ENCODE measurements at regions not wholly inside any gene's neighbourhood (a gene's known extent, or its start where the extent isn't known, plus 50 kb on each side); places are given as distances from the start of the nearest gene placed in this dataset.

DNA sequence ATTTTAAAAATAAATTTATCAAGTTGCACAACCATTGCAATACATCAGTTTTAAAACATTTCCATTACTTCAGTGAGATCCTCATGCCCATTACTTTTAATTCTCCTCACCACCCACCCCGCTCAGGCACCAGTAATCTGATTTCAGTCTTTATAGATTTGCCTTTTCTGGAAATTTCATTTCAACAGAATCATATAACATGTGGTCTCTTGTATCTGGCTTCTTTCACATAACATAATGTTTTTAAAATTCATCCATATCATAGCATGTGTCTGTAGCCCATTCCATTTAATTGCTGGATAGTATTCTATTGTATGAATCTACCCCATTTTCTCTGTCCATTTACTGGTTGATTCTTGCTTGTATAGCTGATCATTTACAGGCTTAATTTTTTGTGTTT is 110.3 kb upstream of the TMEM108 start:
- TF ChIP-seq, protein P1, sequence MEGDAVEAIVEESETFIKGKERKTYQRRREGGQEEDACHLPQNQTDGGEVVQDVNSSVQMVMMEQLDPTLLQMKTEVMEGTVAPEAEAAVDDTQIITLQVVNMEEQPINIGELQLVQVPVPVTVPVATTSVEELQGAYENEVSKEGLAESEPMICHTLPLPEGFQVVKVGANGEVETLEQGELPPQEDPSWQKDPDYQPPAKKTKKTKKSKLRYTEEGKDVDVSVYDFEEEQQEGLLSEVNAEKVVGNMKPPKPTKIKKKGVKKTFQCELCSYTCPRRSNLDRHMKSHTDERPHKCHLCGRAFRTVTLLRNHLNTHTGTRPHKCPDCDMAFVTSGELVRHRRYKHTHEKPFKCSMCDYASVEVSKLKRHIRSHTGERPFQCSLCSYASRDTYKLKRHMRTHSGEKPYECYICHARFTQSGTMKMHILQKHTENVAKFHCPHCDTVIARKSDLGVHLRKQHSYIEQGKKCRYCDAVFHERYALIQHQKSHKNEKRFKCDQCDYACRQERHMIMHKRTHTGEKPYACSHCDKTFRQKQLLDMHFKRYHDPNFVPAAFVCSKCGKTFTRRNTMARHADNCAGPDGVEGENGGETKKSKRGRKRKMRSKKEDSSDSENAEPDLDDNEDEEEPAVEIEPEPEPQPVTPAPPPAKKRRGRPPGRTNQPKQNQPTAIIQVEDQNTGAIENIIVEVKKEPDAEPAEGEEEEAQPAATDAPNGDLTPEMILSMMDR (conservative IDR thresholded peaks at IDR 0.05 in 1 of 2, IDR thresholded peaks at IDR 0.05 in 1 of 2; ENCODE audit: extremely low read depth in 1 of 2, insufficient read depth in 1 of 2, low read depth in 1 of 2, low read length in 2 of 2) = no peak
- TF ChIP-seq EZH2 (IDR thresholded peaks at IDR 0.05; ENCODE audit: borderline replicate concordance, low read length) = no peak

Measured in mammary epithelial cell (primary cell).